Fibroblast of skin of left biceps (primary cell): ENCODE measurements at regions not wholly inside any gene's neighbourhood (a gene's known extent, or its start where the extent isn't known, plus 50 kb on each side); places are given as distances from the start of the nearest gene placed in this dataset.

ENCODE experiments used
- DNase-seq, 2 experiments: peaks; one replicate each; pipeline ENCODE4 v3.0.0-alpha.2; 2013; ENCODE audit warnings: low read depth in 2 of 2

DNA sequence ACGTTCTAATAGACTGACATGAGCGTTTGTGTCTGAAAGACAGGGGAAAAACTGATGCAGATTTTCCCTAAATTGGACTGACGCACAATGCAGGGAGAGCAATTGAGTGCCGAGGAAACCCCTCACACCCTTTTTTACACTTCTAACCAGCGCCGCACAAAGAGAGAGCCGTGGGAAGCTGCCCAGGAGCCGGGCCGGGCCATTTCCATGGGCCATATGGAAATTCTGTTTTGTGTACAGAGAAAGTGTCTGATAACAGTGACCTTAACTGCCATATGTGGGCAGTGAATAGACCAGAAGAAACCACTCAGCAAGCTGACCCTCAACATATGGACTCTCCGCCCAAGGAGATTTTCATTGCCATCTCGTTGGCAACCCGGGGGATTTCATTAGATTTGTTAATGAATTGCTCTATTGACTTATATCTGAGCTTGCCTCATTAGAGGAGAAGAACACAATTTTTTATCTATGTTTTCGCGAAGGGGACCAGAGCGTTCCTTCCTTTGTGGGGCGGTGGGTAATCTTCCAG is 225.9 kb upstream of the IRX3 start:
- no peak for DNase-seq

DNA sequence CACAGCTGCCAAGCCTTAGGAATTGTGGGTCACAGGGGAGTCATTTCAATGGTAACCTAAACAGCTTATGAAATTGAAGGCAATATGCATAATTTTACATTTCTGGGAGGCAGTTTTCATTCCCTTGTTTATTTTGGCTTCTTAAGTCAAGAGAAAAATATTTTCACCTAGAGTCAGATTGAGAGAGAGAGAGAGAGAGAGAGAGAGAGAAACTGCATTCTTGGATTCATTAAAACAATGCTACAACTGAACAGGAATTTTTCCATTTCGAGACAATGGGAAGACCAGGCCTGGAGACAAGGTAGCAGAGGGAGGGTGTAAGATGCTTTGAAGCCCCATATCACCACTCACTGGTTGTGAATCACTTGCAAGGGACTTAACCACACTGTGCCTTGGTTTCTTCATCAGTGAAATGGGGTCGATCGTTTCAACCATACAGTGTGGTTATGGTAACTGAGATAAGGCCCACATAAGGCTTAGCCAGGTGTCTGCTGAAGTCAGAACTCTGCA is 224.7 kb upstream of the IRX3 start:
- DNase-seq = peak; percentile 87 to 92

GRCh38 chr16:54510685-54511221 is 224.2 kb upstream of the IRX3 start:
- DNase-seq = no peak

GRCh38 chr16:54509456-54509855 is 222.9 kb upstream of the IRX3 start:
- no peak for DNase-seq

DNA sequence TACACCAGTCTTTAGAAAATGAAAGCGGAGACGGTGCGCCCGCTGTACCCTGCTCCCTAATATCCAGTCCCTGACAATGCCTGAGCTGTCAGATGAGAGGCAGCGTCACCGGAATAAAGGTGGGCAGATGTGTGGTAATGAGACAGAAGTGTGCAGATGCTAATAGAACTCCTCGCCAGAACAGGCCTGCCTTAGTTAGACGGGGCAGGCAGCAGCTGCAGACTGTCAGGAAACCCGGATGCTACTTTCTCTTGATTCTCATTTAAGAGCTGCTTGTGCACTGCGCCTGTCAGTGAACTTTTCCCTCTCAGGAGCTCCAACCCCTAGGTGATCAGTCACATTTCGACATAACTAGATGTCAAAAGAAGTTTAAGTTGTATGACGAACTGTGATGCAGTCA is 221.8 kb upstream of the IRX3 start:
- DNase-seq = no peak

DNA sequence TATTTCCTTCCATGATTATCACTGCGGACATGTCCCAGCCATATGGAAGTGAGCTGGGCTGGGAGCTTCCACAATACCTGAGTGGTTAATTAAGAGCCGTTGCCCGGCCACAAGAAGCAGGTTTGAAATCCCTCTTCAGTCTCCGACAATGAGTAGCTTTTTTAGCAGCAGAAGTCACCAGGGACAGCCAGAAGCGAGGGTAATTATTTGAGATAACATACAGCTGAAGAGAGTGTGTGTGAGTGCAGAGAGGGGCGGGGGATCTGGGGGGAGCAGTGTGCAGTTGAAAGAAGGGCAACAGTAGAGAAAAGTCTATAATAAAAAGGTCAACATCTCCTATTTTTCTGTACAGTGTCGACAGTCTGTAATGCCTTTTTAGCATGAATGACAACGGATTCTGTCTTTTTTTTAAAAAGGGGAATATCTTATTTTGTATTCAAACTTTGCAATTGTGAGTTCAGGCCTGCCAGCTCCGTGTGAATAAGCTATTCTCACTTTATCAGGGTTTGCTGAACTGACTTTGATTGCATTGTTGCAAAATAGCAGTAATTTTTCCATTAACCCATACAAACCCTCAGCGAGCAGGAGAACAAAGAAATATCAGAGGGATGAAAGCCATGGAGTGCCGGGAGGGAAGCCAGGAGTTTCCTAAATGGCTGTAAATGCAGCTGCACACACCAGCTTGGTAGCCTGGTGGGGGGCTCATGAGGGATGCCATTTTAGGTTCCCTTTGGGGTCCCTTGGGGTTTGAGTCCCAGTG is 220.3 kb upstream of the IRX3 start:
- DNase-seq = no peak

GRCh38 chr16:54506214-54506580 is 219.6 kb upstream of the IRX3 start:
- no peak for DNase-seq

DNA sequence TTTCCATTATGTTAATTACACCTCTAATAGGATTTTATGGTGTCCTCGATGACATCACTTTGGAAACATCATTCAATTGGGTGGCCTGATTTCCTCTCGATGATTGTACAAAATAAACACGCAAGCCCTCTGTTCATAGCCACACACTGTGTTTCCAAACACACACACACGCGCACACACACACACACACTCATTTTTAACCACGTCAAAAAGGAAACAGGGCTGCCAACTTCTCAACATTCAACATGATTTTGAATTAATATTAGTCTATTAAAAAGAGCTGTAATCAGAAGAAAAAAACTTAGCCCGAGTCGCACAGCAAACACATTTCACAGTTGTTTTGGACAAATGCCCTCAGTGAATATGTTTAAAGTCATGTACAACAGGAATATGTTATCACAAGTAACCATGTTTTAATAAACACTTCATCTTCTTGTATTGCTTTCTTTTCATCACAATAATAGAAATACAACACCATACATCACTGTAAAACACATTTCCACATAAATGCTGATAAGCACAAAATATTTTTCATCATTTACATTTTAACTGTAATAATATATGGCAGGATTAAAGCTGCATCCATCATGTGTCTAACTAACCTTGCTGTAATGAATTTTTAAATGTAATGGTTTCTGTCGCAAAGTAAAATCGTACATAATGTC is 219.1 kb upstream of the IRX3 start:
- DNase-seq = no peak

GRCh38 chr16:54504372-54504771 is 217.8 kb upstream of the IRX3 start:
- no peak for DNase-seq

DNA sequence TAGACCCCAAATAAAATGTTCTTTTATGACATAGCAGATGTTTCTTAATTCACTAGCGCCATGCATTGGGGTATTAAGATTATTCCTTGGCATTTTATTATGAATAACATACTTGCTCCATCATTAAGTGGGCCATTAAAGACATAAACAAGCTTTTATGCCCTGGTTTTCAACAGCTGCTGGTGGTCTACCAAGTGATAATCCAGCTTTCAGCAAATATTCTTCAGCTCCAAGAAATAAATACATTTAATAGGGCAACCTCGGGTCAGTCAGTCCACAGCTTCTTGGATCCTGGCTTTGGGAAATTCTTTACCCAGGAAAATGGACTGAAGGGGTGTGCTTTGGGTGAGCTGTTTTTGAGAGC is 217.3 kb upstream of the IRX3 start:
- DNase-seq = no peak

GRCh38 chr16:54503011-54503855 is 216.6 kb upstream of the IRX3 start:
- DNase-seq = no peak

DNA sequence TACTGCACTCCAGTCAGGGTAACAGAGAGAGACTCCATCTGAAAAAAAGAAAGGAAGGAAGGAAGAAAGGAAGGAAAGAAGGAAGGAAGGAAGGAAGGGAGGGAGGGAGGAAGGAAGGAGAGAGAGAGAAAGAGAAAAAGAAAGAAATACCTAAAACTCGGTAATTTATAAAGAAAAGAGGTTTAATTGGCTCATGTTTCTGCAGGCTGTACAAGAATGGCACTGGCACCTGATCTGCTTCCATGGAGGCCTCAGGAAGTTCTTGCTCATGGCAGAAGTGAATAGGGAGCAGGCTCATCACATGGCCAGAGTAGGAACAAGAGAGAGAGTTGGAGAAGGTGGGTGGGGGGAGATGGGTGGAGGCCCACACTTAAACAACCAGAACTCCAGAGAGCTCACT is 215.2 kb upstream of the IRX3 start:
- DNase-seq = no peak

DNA sequence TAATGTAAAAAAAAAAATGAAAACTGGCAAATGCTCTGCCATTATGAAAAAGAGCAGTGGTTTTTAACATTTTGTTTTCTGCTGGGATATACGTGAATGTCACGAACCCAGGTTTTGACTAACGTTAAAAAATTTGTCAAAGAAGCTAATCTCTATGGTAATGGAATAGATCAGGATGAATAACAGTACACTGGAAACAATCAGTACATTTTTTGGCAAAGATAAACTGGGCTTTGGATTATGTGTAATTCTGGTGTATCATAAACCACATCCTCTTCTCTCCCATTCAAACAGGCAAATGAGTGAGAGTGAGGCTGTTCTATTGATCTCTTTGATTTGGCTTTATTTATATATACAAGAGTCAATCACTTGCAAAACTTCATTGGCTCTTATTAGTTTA is 207.0 kb upstream of the IRX3 start:
- DNase-seq = no peak

GRCh38 chr16:54493061-54493460 is 206.5 kb upstream of the IRX3 start:
- DNase-seq = no peak

DNA sequence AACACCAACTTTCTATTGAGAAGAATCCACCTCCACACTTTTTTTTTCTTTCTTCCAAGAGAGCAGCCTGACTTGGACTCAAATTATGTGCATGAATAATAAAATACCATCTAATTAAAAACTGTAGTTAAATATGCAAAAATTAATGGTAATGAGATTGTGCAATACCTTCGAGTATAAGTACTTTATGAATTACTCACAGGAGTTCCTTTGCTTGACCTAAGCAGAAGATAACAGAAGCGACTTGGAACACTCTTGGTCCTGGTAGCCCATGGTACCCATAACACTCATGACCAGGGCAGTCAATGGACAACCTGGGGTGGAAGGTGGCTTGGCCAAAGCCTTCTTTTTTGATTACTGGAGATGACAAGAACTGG is 203.5 kb upstream of the IRX3 start:
- DNase-seq = no peak

DNA sequence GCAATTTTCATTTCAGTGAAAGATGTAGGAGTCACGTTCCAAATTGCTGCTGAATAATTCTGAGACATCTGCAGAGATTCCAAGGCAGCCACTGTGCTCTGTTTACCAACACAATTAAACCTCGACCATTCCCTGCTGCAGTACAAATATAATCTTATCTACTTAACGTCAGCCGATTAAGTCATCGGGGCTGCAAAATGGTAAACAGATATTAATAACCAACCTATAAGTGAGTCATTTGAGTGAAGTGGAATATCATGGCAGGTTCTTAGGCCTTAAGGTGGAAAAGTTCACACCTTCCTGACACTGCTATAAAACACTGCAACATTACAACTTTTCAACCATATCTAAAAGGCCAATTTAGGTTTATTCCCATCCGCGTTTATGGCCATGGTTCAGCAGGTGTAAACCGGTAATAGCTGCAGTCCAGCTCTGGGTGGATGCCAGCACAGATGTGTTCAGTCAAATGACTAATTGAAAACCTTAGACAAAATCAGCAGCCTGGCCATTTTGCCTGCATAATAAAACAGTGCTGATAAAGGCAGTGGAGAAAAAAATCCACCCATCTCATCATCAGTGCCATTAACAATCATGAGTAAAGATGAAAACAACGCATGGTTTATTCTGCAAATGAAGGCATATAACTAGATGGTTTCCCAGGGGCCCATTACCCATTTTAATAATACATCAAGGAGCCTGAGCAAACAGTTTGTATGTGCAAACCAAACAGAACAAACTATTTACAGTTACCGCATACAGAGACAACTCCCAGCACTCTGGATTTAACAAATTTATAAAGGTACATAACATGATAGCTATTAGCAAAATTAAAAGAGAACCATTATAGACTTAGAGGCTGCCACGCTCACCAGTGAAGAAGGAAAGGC is 202.9 kb upstream of the IRX3 start:
- DNase-seq = no peak

GRCh38 chr16:54488729-54489128 is 202.1 kb upstream of the IRX3 start:
- DNase-seq = no peak

DNA sequence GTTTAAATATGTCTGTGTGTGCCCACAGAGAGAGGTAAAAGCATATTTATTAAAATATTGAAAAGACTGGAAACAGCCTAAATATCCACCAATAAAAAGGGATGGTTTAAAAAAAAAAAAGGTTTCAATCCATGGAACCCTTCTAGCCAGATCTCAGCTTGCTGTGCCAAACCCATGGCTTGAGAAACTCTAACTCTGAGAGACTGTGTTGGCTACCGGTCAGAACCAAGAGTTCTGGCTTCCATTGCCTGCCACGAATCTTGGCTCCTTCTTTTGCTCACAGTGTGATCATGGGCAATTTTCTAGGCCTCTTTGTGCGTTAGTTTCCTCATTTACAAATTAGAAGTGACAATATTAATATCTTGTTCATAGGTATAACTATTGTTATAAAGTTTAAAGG is 201.3 kb upstream of the IRX3 start:
- DNase-seq = no peak

- DNase-seq = no peak
These were observed 198.1 kb upstream of the IRX3 start for GRCh38 chr16:54484700-54485099.

- no peak for DNase-seq
These were observed 196.4 kb upstream of the IRX3 start for GRCh38 chr16:54482892-54483574.

GRCh38 chr16:54480429-54480828 is 193.8 kb upstream of the IRX3 start:
- no peak for DNase-seq
